Kidney (tissue), 13 donors: ENCODE measurements at regions not wholly inside any gene's neighbourhood (a gene's known extent, or its start where the extent isn't known, plus 50 kb on each side); places are given as distances from the start of the nearest gene placed in this dataset.

ENCODE experiments used
- DNase-seq, 5 donors: peaks; one replicate each; pipeline ENCODE4 v3.0.0-alpha.2; 2013 to 2020
- FAIRE-seq: peaks from 2 replicates; lab custom pipeline; 2012; peaks lifted over from hg19 to GRCh38; lab: Jason Lieb, UNC
- H3K27ac ChIP-seq, 2 donors: one replicate each; pipeline ENCODE4 v1.7.0; 2013; ENCODE audit warnings: low read depth in 2 of 2, low read length in 2 of 2, inconsistent platforms in 1 of 2
- H3K27me3 ChIP-seq: one replicate; pipeline ENCODE4 v1.7.1; 2013; ENCODE audit warnings: low read length, inconsistent platforms; ENCODE audit not compliant: control insufficient read depth, insufficient read depth
- H3K36me3 ChIP-seq, 3 donors: one replicate each; pipeline versions ENCODE4 v1.7.0 to v1.7.1; 2013; ENCODE audit warnings: low read length in 3 of 3, control low read depth in 1 of 3, inconsistent platforms in 1 of 3; ENCODE audit not compliant: insufficient read depth in 3 of 3, control insufficient read depth in 2 of 3
- H3K4me1 ChIP-seq, 3 donors: one replicate each; pipeline versions ENCODE4 v1.7.0 to v1.7.1; 2013; ENCODE audit warnings: low read length in 3 of 3, inconsistent platforms in 1 of 3, low read depth in 1 of 3; ENCODE audit not compliant: control insufficient read depth in 2 of 3, insufficient read depth in 2 of 3
- H3K4me3 ChIP-seq, 3 donors: one replicate each; pipeline versions ENCODE4 v1.7.0 to v1.8.1; 2013; ENCODE audit warnings: low read length in 3 of 3, control low read depth in 1 of 3, inconsistent platforms in 1 of 3
- H3K9ac ChIP-seq, 3 donors: one replicate each; pipeline versions ENCODE4 v1.7.0 to v1.7.1; 2013; ENCODE audit warnings: low read length in 3 of 3, control low read depth in 1 of 3, inconsistent platforms in 1 of 3
- H3K9me3 ChIP-seq, 3 donors: one replicate each; pipeline versions ENCODE4 v1.7.0 to v1.7.1; 2013; ENCODE audit warnings: low read length in 3 of 3, control low read depth in 1 of 3, inconsistent platforms in 1 of 3; ENCODE audit not compliant: control insufficient read depth in 2 of 3, insufficient read depth in 1 of 3
- CTCF ChIP-seq: IDR thresholded peaks from 3 replicates; pipeline ENCODE4 v1.5.1; 2012; ENCODE audit warnings: mild to moderate bottlenecking, moderate library complexity, borderline replicate concordance; ENCODE audit not compliant: insufficient read depth; ENCODE audit errors: extremely low read depth
- intact Hi-C: fragments of 100-400 bp; cut with DNase I; formaldehyde crosslinking; loops from one replicate; pipeline ENCODE4 v1.11.1; 2022
- donor health status: control.
- donor health status: control.
- donor health status: control.
- donor health status: control.
- donor health status: control.
- donor health status: DM: yes; HTN: yes; CAD: no.
- donor health status: Normal renal cell carcinoma (clear cell type).

- no peaks in the 10 kb centered on the region for H3K36me3 ChIP-seq
- no peak overlapping the region for H3K9ac ChIP-seq
- no peak for TF ChIP-seq CTCF
- no peak for DNase-seq
- H3K9me3 ChIP-seq = peaks cover 0 to 8% (median 0%) of the 10 kb centered on the region in 3 donors
- H3K27me3 ChIP-seq = no peaks in the 10 kb centered on the region
- H3K27ac ChIP-seq = no peak overlapping the region
- H3K4me1 ChIP-seq = peaks cover 0 to 3% (median 0%) of the 10 kb centered on the region in 3 donors
- H3K4me3 ChIP-seq = no peak overlapping the region
- intact Hi-C loops = no loop called here
- FAIRE-seq = no peak
Observed at GRCh38 chr22:47266329-47266728, 503.9 kb downstream of the TBC1D22A start.

DNA sequence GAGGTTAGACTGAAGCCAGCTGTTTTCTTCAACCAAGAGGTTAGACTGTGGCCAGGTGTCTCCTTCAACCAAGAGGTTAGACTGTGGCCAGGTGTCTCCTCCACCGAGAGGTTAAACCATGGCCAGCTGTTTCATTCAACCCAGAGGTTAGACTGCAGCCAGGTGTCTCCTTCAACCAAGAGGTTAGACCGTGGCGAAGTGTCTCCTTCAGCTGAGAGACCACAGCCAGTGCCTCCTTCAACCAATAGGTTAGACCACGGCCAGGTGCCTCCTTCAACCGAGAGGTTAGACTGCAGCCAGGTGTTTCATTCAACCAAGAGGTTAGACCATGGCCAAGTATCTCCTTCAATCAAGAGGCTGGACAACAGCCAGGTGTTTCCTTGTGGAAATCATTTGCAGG, 498.1 kb downstream of the TBC1D22A start:
- H3K9me3 ChIP-seq = no peaks in the 10 kb centered on the region
- no peak overlapping the region for H3K9ac ChIP-seq
- no peaks in the 10 kb centered on the region for H3K27me3 ChIP-seq
- H3K4me1 ChIP-seq = no peaks in the 10 kb centered on the region
- no peak for TF ChIP-seq CTCF
- no peak overlapping the region for H3K27ac ChIP-seq
- intact Hi-C loops = no loop called here
- no peaks in the 10 kb centered on the region for H3K36me3 ChIP-seq
- no peak overlapping the region for H3K4me3 ChIP-seq
- DNase-seq (no peak), FAIRE-seq (no peak)

GRCh38 chr22:47259990-47260389, 497.5 kb downstream of the TBC1D22A start:
- H3K36me3 ChIP-seq = no peaks in the 10 kb centered on the region
- H3K4me1 ChIP-seq = no peaks in the 10 kb centered on the region
- FAIRE-seq (no peak), DNase-seq (no peak)
- no peaks in the 10 kb centered on the region for H3K9me3 ChIP-seq
- H3K27ac ChIP-seq = no peak overlapping the region
- TF ChIP-seq CTCF = no peak
- no peaks in the 10 kb centered on the region for H3K27me3 ChIP-seq
- no peak overlapping the region for H3K9ac ChIP-seq
- no peak overlapping the region for H3K4me3 ChIP-seq
- intact Hi-C loops = no loop called here

DNA sequence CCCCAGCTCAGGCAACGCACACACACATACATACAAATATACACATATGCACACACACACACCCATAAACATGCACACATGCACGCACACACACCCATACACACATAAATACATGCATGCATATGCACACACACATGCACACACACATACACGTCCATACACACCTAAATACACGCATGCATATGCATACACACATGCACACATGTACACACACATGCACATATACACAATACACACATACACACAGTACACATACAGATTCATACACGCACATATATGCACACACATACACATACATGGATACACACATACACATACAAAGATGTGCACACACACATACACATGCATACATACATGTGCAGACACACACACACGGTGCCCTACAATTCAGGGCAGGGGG, 496.6 kb downstream of the TBC1D22A start:
- H3K36me3 ChIP-seq = no peaks in the 10 kb centered on the region
- DNase-seq (no peak), FAIRE-seq (no peak)
- intact Hi-C loops = no loop called here
- no peak overlapping the region for H3K9ac ChIP-seq
- H3K27ac ChIP-seq = no peak overlapping the region
- no peaks in the 10 kb centered on the region for H3K9me3 ChIP-seq
- TF ChIP-seq CTCF = no peak
- no peaks in the 10 kb centered on the region for H3K27me3 ChIP-seq
- H3K4me3 ChIP-seq = no peak overlapping the region
- no peaks in the 10 kb centered on the region for H3K4me1 ChIP-seq
